WERI-Rb-1 (cell line): ENCODE measurements at regions not wholly inside any gene's neighbourhood (a gene's known extent, or its start where the extent isn't known, plus 50 kb on each side); places are given as distances from the start of the nearest gene placed in this dataset.

Experiments used
- DNase-seq: peaks from one replicate; pipeline ENCODE4 v3.0.0-alpha.2; 2020
- H3K27ac ChIP-seq: fragments of 250-450 bp; sonication (Bioruptor Pico); 2 replicates; pipeline ENCODE4 v1.5.1; 2020; ENCODE audit warnings: mild to moderate bottlenecking, moderate library complexity
- H3K27me3 ChIP-seq: fragments of 250-450 bp; sonication (Bioruptor Pico); 2 replicates; pipeline ENCODE4 v1.5.1; 2021; ENCODE audit warnings: mild to moderate bottlenecking, low read depth, moderate library complexity; ENCODE audit not compliant: insufficient read depth, severe bottlenecking
- H3K36me3 ChIP-seq: fragments of 250-450 bp; sonication (Bioruptor Pico); 2 replicates; pipeline ENCODE4 v1.5.1; 2020; ENCODE audit warnings: mild to moderate bottlenecking, moderate library complexity
- H3K4me3 ChIP-seq: 2 replicates; pipeline ENCODE4 v1.5.1; 2011; ENCODE audit warnings: low read depth, mild to moderate bottlenecking, control low read depth, low read length
- H3K9me3 ChIP-seq: fragments of 250-450 bp; sonication (Bioruptor Pico); 2 replicates; pipeline ENCODE4 v1.5.1; 2021; ENCODE audit warnings: mild to moderate bottlenecking, moderate library complexity; ENCODE audit not compliant: severe bottlenecking
- TF ChIP-seq, protein P1 (sequence below): IDR thresholded peaks from 2 replicates; pipeline ENCODE4 v1.5.1; 2011; ENCODE audit warnings: low read depth, mild to moderate bottlenecking, control low read depth, inconsistent platforms, low read length

DNA sequence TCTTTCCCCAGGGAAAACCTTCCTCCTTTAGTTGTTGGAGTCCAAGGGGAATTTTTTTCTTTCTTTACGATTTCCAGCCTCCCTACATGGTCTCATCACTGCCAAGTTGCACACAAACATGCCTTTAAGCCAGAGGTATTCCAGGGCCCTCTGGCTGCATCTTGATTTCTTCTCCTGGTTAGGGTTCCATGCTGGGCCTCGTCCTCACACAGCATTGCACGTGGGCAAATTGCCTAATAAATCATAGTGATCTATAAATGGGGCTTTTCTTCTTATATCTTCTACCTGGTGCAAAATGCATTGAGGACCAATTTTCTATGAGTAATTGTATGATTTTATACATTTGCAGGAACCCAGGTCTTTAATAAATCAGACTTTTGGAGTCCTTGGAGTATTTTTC lies 284.2 kb downstream of the C7orf25 start:
- Histone ChIP-seq H3K27me3 (peaks cover 43% of the 10 kb centered on the region), H3K9me3 (no peaks in the 10 kb centered on the region), H3K27ac (no peak overlapping the region), H3K36me3 (no peaks in the 10 kb centered on the region), H3K4me3 (no peak overlapping the region)
- TF ChIP-seq, protein P1, sequence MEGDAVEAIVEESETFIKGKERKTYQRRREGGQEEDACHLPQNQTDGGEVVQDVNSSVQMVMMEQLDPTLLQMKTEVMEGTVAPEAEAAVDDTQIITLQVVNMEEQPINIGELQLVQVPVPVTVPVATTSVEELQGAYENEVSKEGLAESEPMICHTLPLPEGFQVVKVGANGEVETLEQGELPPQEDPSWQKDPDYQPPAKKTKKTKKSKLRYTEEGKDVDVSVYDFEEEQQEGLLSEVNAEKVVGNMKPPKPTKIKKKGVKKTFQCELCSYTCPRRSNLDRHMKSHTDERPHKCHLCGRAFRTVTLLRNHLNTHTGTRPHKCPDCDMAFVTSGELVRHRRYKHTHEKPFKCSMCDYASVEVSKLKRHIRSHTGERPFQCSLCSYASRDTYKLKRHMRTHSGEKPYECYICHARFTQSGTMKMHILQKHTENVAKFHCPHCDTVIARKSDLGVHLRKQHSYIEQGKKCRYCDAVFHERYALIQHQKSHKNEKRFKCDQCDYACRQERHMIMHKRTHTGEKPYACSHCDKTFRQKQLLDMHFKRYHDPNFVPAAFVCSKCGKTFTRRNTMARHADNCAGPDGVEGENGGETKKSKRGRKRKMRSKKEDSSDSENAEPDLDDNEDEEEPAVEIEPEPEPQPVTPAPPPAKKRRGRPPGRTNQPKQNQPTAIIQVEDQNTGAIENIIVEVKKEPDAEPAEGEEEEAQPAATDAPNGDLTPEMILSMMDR = no peak
- no peak for DNase-seq

DNA sequence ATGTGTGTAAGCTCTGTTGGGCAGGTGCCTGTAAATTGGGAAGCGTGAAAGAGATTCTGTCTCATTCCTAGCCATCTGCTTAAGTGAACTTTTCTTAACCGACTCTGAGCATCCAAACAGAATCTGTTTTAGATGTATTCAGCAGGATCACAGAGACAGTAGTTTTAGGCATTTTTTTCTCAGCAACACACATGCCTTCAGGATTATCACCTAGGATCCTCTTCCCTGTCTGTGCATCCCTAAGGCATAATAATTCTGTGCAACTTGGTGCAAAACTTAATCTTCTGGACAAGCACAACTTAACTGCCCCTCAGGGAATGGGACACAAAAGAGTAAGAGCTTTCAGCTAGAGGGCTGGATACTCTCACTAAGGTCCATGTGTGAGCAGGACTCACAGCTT lies 284.8 kb downstream of the C7orf25 start:
- DNase-seq = no peak
- TF ChIP-seq, protein P1 = no peak
- H3K4me3 ChIP-seq = no peak overlapping the region

DNA sequence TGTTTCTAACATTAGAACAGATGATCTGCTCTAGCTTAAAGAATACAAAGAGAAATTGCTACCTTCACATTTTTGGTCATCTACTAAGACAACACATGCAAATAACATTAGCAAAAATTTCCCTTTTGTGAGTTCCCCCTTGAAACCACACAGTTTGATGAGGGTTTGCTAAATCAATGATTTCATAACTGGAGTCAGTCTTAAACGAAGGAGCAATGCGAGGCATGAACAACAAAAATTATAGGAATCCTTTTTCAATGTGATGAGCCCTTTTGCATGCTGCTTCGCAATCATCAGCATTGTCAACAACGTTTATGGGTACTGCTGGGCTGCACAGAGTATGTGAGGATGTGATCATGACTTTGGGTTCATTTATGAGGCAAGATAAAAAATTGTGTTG lies 286.4 kb downstream of the C7orf25 start:
- TF ChIP-seq, protein P1 = no peak
- H3K36me3 ChIP-seq = no peaks in the 10 kb centered on the region
- H3K27ac ChIP-seq = no peak overlapping the region
- DNase-seq = no peak
- no peak overlapping the region for H3K4me3 ChIP-seq
- peaks cover 38% of the 10 kb centered on the region for H3K27me3 ChIP-seq
- H3K9me3 ChIP-seq = no peaks in the 10 kb centered on the region

More for the DNA sequence above, 284.8 kb downstream of the C7orf25 start:
- Histone ChIP-seq H3K27me3 (peaks cover 41% of the 10 kb centered on the region), H3K36me3 (no peaks in the 10 kb centered on the region), H3K27ac (no peak overlapping the region), H3K9me3 (no peaks in the 10 kb centered on the region)

DNA sequence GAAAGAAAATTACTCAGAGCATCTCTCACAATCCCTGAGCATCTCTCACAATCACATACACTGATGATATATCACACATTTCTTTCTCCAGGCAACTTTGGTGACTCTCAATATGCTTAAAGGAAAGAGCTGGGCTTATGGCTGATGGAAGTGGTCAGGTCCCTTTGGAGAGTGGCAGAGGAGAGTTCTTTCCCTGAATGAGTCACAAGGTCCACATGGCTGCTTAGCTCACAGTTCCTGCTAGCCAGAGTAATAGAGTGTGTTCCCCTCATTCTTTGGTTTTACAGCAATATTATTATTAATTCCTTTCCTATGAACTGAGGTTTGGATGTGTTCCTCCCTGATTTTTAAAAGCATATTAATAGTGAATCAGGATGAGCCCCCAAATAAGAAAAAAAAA lies 287.4 kb downstream of the C7orf25 start:
- no peaks in the 10 kb centered on the region for H3K9me3 ChIP-seq
- no peak overlapping the region for H3K27ac ChIP-seq
- peaks cover 43% of the 10 kb centered on the region for H3K27me3 ChIP-seq
- TF ChIP-seq, protein P1 = no peak
- no peak overlapping the region for H3K4me3 ChIP-seq
- no peaks in the 10 kb centered on the region for H3K36me3 ChIP-seq
- no peak for DNase-seq

DNA sequence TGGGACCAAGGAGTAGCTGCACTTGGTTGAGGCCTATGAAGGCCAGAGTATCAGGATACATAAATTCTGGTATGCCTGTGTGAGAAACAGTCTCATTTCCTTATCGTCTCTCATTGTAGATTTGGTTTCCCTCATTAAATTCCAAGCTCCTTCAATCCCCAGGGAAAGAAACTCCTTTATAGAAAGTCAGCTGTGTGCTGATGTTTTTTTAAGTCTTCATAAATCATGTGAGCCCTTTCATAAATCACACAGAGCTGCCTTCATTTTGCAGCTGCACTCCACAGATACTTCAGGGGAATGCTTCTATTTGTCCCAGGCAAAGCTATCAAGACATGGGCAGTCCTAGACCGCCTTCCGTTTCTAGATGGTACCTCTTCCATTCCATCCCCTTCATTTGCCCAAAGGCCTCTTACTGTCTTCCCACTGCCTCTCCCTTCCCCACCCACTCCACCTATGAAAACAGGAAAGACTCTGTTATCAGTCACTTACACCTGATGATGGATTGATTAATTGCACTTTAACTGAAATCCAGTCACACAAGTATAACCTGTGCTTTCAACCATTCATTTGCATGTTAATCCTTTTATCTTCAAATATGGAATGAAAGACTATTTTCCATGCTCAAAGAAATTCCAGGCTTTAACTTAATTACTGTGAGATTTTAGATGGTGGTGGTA lies 290.2 kb downstream of the C7orf25 start:
- TF ChIP-seq, protein P1 = no peak
- H3K9me3 ChIP-seq = no peaks in the 10 kb centered on the region
- no peak overlapping the region for H3K27ac ChIP-seq
- no peaks in the 10 kb centered on the region for H3K36me3 ChIP-seq
- no peak for DNase-seq
- no peak overlapping the region for H3K4me3 ChIP-seq
- peaks cover 43% of the 10 kb centered on the region for H3K27me3 ChIP-seq
